Keratinocyte (primary cell): ENCODE measurements at regions not wholly inside any gene's neighbourhood (a gene's known extent, or its start where the extent isn't known, plus 50 kb on each side); places are given as distances from the start of the nearest gene placed in this dataset.

Source experiments
- DNase-seq: peaks from one replicate; pipeline ENCODE4 v3.0.0-alpha.2; 2011; ENCODE audit warnings: low read depth, missing footprints, low spot score
- FAIRE-seq: peaks from 2 replicates; lab custom pipeline; 2011; peaks lifted over from hg19 to GRCh38; lab: Jason Lieb, UNC
- H2AFZ ChIP-seq: 2 replicates; pipeline ENCODE4 v1.6.0; 2012; ENCODE audit warnings: low read length, control low read depth, inconsistent platforms; ENCODE audit not compliant: control insufficient read depth
- H3K27ac ChIP-seq: 2 replicates; pipeline ENCODE4 v1.5.1; 2011; ENCODE audit warnings: low read length; ENCODE audit not compliant: control insufficient read depth, insufficient read depth
- H3K27me3 ChIP-seq: 3 replicates; pipeline ENCODE4 v1.6.0; 2011; ENCODE audit warnings: low read length; ENCODE audit not compliant: control insufficient read depth, insufficient read depth; ENCODE audit errors: extremely low read depth
- H3K36me3 ChIP-seq, 2 experiments: 2 replicates in 1 of 2; 3 replicates in 1 of 2; pipeline ENCODE4 v1.5.1; 2011; ENCODE audit warnings: low read length in 2 of 2, mild to moderate bottlenecking in 1 of 2; ENCODE audit not compliant: control insufficient read depth in 2 of 2, insufficient read depth in 2 of 2; ENCODE audit errors: extremely low read depth in 1 of 2
- H3K4me1 ChIP-seq: 3 replicates; pipeline ENCODE4 v1.5.1; 2011; ENCODE audit warnings: low read length; ENCODE audit not compliant: control insufficient read depth, insufficient read depth; ENCODE audit errors: extremely low read depth
- H3K4me2 ChIP-seq: 3 replicates; pipeline ENCODE4 v1.6.0; 2011; ENCODE audit warnings: low read depth, low read length; ENCODE audit not compliant: control insufficient read depth, insufficient read depth; ENCODE audit errors: extremely low read depth
- H3K4me3 ChIP-seq, 3 experiments: fragments of 200-600 bp in 1 of 3; sonication (generic) in 1 of 3; 2 replicates in 2 of 3; 3 replicates in 1 of 3; pipeline ENCODE4 v1.5.1; 2011 to 2016; ENCODE audit warnings: low read length in 3 of 3, mild to moderate bottlenecking in 3 of 3, control low read depth in 2 of 3, inconsistent platforms in 1 of 3, low read depth in 1 of 3, mixed read lengths in 1 of 3, mixed run types in 1 of 3, moderate library complexity in 1 of 3; ENCODE audit not compliant: control insufficient read depth in 2 of 3, insufficient read depth in 2 of 3; ENCODE audit errors: extremely low read depth in 1 of 3
- H3K79me2 ChIP-seq: 2 replicates; pipeline ENCODE4 v1.6.0; 2012; ENCODE audit warnings: low read length; ENCODE audit not compliant: control insufficient read depth, insufficient read depth
- H3K9ac ChIP-seq: 3 replicates; pipeline ENCODE4 v1.6.0; 2011; ENCODE audit warnings: low read length; ENCODE audit not compliant: control insufficient read depth, insufficient read depth; ENCODE audit errors: extremely low read depth
- H3K9me1 ChIP-seq: 3 replicates; pipeline ENCODE4 v1.6.0; 2011; ENCODE audit warnings: low read length; ENCODE audit not compliant: control insufficient read depth, insufficient read depth; ENCODE audit errors: extremely low read depth
- H3K9me3 ChIP-seq: 2 replicates; pipeline ENCODE4 v1.5.1; 2012; ENCODE audit warnings: low read depth, low read length; ENCODE audit not compliant: control insufficient read depth
- H4K20me1 ChIP-seq: 3 replicates; pipeline ENCODE4 v1.6.0; 2011; ENCODE audit warnings: low read length; ENCODE audit not compliant: control insufficient read depth, insufficient read depth; ENCODE audit errors: extremely low read depth
- CTCF ChIP-seq, 3 experiments: IDR thresholded peaks in 1 of 3; conservative IDR thresholded peaks in 1 of 3; optimal IDR thresholded peaks in 1 of 3; 2 replicates in 2 of 3; 3 replicates in 1 of 3; pipeline versions ENCODE3 to v1.5.1; 2011; ENCODE audit warnings: low read length in 3 of 3, mild to moderate bottlenecking in 3 of 3, moderate library complexity in 2 of 3, control low read depth in 1 of 3, inconsistent platforms in 1 of 3; ENCODE audit not compliant: insufficient read depth in 2 of 3; ENCODE audit errors: extremely low read depth in 1 of 3
- EZH2 ChIP-seq: IDR thresholded peaks from one replicate; pipeline ENCODE4 v1.6.1; 2012; ENCODE audit warnings: inconsistent platforms, mild to moderate bottlenecking, low read length, moderate library complexity
- dilution Hi-C: fragments of 300-500 bp; cut with MboI; formaldehyde crosslinking; loops from one replicate; pipeline ENCODE4 v1.7.0; 2020; ENCODE audit warnings: low sequenced_read_pairs; ENCODE audit not compliant: extremely low pct_ligation_motif_present

GRCh38 chr1:196075621-196076020, 532.6 kb downstream of the KCNT2 start:
- FAIRE-seq (no peak), DNase-seq (no peak)
- H3K4me1 ChIP-seq: no peaks in the 10 kb centered on the region
- H3K4me3 ChIP-seq: no peak overlapping the region
- no peak for TF ChIP-seq EZH2
- no peak for TF ChIP-seq CTCF (optimal IDR thresholded peaks at IDR 0.05 in 1 of 3, IDR thresholded peaks at IDR 0.05 in 1 of 3, conservative IDR thresholded peaks at IDR 0.05 in 1 of 3; ENCODE audit: extremely low read depth in 1 of 3, insufficient read depth in 2 of 3, low read length in 3 of 3)
- H3K79me2 ChIP-seq: no peaks in the 10 kb centered on the region
- H3K27me3 ChIP-seq: no peaks in the 10 kb centered on the region
- H4K20me1 ChIP-seq: no peaks in the 10 kb centered on the region
- H3K9me3 ChIP-seq: no peaks in the 10 kb centered on the region
- H3K27ac ChIP-seq: no peak overlapping the region
- no peaks in the 10 kb centered on the region for H3K9me1 ChIP-seq
- dilution Hi-C loops: no loop called here
- H3K4me2 ChIP-seq: no peak overlapping the region
- no peak overlapping the region for H2AFZ ChIP-seq
- H3K36me3 ChIP-seq: no peaks in the 10 kb centered on the region
- no peak overlapping the region for H3K9ac ChIP-seq

- dilution Hi-C loops: no loop called here
- TF ChIP-seq CTCF (optimal IDR thresholded peaks at IDR 0.05 in 1 of 3, IDR thresholded peaks at IDR 0.05 in 1 of 3, conservative IDR thresholded peaks at IDR 0.05 in 1 of 3; ENCODE audit: extremely low read depth in 1 of 3, insufficient read depth in 2 of 3, low read length in 3 of 3) (no peak), EZH2 (no peak)
- Histone ChIP-seq H3K9ac (no peak overlapping the region), H3K27ac (no peak overlapping the region), H3K27me3 (no peaks in the 10 kb centered on the region), H4K20me1 (no peaks in the 10 kb centered on the region), H3K9me1 (no peaks in the 10 kb centered on the region), H3K36me3 (no peaks in the 10 kb centered on the region), H2AFZ (no peak overlapping the region), H3K4me1 (no peaks in the 10 kb centered on the region), H3K79me2 (no peaks in the 10 kb centered on the region), H3K4me3 (no peak overlapping the region), H3K4me2 (no peak overlapping the region), H3K9me3 (no peaks in the 10 kb centered on the region)
- DNase-seq (no peak), FAIRE-seq (no peak)
Observed at GRCh38 chr1:196074182-196074581, 534.1 kb downstream of the KCNT2 start.
